ENCODE measurements at regions not wholly inside any gene's neighbourhood (a gene's known extent, or its start where the extent isn't known, plus 50 kb on each side); places are given as distances from the start of the nearest gene placed in this dataset.

DNA sequence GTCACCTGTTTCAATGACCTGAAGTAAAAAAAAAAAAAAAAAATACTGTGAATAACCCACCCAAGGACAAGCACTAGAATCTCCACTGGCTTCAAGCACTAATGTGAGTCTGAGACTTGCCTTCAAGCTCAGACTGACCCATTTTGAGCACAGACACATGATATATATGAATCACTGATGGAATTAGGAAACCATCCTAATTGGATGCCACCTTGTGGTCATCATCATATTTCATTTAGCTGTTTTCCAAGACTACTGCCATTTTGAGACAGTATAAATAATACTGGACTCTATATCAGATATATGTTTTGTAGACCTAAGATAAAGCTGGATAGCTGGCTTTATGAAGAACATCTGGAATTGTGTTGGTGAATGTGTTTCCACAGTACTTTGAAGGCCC lies 1232.0 kb downstream of the KCNT2 start:
- DNase-seq (ENCODE audit: low spot score) = no peak

DNA sequence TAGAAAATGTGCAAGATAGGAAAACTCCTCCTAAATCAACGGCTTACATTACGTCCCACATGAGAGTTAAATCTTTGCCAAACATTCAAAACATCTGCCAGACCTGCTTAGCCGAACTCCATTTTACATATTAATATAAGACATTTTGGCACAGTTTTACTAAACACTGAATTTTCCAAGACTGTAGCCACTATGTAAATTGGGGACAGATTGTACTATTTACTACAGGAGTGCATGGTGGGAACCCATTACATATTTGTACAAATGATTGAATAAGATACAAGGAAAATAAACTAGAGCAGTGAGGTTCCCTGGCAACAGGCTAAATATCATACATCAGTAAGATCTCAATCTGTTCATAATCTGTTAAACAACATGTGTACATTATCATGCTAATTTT lies 1234.4 kb downstream of the KCNT2 start:
- no peak for DNase-seq (ENCODE audit: low spot score)

DNA sequence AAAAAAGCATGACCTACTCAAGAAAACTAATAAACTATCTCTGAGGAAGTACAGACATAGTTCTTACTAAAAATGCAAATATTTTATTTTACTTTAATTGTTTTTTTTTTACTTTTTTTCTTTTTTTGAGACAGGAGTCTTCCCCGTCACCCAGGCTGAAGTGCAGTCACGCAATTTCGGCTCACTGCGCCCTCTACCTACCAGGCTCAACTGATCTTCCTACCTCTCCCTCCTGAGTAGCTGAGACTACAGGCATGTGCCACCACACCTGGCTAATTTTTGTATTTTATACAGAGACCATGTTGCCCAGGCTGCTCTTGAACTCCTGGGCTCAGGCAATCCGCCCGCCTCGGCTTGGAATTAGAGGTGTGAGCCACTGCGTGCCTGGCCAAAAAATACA lies 1263.1 kb downstream of the KCNT2 start:
- no peak for DNase-seq (ENCODE audit: low spot score)

DNA sequence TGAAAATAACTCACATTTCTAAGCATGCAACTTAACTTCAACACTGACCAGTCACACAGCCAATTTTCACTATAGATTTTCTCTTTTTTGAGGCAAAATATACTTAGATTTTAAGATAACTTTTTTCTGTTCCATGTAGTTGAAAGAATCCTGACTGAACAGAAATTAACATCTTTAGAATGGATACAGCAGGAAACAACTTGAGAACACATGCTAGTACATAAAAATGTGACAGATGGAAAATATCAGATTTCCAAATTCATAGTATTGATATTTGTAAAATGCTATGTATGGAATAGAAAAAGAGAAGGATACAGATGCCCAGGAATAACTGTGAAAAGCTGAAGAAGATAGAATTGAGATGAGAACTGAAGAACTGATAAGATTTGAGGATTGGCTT lies 1270.6 kb downstream of the KCNT2 start:
- no peak for DNase-seq (ENCODE audit: low spot score)

DNA sequence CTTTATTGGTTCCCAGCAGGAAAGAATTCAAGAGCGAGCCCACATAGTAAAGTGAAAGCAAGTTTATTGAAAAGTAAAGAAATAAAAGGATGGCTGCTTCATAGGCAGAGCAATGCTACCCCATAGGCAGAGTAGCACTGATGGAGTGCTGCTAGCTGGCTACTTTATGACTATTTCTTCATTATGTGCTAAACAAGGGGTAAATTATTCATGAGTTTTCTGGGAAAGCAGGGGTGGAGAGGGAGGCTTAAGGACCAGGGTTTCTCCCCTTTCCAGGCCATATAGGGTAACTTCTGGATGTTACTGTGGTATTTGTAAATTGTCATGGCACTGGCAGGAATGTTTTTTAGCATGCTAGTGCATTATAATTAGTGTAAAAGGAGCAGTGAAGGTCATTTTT lies 1271.4 kb downstream of the KCNT2 start:
- no peak for DNase-seq (ENCODE audit: low spot score)

DNA sequence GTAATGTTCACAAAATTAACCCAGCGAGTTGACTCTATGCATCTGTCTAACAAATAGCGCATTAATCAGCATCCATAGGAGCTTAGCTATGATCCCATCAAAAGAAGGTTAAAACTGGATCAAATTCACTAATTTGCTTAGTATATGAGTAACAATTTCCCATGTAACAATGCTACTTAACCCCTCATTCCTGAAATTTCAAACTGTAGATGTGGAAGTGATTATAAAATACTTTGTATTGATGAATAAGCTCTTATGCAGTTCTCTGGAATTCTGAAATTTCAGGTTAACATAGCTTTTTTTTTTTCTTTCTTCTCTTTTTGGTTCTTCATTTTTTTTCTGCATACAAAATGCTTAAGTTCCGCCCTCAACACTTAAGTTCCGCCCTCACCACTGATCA lies 1272.7 kb downstream of the KCNT2 start:
- no peak for DNase-seq (ENCODE audit: low spot score)

DNA sequence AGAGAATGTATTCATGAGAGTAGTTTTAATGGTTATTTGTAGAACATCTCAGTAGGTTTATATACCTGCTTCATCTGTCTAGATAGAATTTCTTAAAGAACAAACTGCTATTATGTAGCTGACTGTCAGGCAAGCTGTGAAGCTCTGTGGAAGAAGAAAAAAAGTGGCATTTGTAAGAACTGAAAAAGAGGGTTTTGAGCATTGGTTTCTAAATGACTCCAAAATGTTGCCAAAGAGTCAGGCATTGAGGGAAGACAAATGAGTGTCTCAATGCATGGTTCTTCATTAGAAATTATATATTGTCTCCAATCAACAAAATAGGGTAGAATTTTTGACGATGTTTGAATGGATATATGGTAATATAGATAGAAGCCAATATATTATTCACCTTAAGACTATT lies 1276.1 kb downstream of the KCNT2 start:
- DNase-seq (ENCODE audit: low spot score) = no peak

DNA sequence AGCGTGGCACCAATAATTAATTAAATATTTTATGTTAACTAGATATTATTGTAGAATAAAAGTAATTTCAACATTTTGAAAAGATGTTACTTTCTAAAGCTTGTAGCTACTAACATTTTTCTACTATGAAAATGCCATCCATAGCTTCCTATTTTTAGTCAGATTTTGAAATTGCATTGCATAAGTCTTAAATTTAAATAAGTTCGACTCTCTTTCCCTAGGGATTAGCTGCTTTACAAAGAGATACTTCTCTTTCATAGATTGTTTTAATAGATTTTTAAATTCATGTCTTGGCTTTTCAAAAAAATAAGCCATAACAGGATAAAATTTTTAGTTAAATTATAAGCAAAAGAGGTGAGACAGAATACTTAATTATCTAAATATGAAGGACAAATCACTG lies 1279.6 kb downstream of the KCNT2 start:
- DNase-seq (ENCODE audit: low spot score) = no peak

DNA sequence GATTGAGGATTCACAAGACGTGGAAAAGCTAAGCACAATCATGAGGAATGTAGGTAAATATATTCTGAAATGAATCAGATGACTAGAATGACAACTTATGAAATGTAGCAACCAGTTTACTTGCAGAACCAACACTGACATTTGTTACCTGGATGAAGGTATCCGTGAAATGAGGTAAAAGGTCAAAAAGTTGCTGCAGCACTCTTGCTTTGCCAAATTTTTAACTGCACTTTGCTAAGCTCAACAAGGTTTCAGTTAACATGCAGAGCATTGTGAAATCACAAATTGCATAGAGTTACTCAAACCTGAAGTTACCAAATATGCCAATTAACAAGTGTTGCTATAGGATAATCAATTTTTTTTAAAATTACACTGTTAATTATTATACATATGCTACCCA lies 1280.1 kb downstream of the KCNT2 start:
- DNase-seq (ENCODE audit: low spot score) = no peak

DNA sequence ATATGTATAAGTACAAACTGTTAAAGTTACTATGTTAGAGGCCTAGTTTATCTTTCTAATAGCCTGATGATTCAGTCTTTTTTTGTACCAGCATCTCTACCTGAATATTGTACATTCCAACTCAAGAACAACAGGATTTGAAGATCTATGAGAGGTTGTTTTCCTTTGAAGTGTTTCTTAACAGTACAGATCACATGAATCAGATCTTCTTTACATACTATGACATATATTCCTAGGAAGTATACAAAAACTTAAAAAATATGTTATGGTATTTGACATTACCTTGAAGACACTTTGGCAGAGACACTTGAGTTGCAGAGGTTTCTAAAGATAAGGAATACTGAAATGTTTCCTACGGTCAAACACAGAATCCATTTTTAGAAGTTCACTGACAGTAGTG lies 1280.9 kb downstream of the KCNT2 start:
- DNase-seq (ENCODE audit: low spot score) = no peak

DNA sequence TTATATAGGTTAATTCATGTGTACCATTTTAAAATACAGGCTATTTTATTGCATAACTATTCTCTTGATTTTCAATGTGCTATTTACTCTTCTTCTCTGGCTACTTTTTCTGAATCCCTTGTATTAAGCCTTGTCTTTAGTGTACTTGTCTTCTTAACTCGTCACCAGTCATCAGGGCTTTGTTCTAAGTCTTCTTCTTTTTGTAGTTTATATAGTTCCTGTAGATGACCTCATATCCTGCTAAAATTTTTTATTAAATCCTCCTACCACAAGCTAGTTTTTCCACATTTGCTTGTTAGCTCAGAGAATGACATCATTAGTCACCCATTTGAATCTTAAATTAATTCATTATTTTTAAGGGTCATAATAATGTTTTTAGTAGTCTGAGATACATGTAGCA lies 1281.9 kb downstream of the KCNT2 start:
- DNase-seq (ENCODE audit: low spot score) = no peak

DNA sequence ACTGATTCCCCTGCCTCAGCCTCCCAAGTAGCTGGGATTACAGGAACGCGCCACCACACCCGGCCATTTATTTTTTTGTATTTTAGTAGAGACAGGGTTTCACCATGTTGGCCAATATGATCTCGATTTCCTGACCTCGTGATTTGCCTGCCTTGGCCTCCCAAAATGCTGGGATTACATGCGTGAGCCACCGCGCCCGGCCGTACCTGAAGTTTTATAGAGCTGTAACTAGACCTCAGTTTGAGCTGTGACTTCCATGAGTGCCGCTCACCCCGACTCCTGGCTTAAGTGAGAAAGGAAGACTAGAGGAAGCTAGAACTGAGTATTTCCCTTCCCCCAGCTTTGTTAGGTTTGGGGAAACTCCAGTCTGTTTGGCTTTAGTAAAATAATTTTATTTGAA lies 1283.1 kb downstream of the KCNT2 start:
- no peak for DNase-seq (ENCODE audit: low spot score)

DNA sequence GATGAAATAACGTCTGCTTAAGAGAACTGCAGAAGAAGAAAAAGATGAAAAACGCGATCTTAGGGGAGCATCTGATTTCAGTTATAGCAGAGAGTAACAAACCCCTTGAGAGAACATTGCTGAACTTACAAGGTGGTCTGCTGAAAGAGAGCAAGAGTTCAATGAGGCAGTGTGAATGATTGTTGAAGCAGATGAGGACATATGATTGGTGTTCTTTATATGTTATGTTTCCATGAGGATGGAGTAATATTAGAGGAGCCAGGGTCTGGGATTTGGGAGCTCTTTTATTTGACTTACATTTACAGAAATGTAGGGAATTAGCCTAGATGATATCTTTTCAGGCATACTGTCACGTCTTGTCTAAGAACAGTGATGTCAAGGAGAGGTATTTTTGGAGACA lies 1302.0 kb downstream of the KCNT2 start:
- DNase-seq (ENCODE audit: low spot score) = no peak

DNA sequence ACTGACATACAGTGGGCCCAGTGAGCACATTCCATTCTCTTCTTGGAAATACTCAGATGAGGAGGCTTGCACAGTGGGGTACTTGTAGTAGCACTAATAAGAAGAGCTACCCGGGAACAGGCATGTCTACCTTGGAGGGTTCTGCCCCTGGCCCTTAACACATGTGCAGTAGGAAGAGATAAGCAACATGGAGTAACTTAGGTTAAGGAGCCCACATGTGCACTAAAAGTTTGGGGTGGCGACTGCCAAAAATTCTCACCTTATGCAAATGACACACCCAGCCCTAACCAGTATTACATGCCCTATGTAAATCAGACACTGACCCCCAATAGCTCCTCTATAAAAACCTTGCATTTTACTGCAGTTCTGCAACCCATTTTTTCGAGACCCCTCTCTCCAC lies 1313.3 kb downstream of the KCNT2 start:
- no peak for DNase-seq (ENCODE audit: low spot score)

DNA sequence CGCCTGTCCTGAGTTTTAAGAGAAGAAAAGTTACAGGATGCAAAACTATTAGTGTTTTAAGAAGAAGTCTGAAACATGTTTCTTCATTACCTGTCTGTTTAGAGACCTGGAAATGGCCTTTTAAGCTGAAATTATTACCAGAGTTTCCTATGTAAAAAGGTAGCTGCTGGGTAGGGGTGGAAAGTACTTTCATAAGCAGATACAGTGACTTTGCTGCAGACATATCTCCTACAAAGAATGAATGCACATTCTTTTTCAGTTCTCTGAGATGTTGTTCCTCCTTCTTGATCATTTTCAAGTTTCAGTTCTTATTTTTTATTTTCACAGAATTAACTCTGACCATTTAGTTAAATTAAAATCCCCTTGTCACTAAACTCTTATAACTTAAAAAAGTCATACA lies 1329.6 kb downstream of the KCNT2 start:
- no peak for DNase-seq (ENCODE audit: low spot score)

DNA sequence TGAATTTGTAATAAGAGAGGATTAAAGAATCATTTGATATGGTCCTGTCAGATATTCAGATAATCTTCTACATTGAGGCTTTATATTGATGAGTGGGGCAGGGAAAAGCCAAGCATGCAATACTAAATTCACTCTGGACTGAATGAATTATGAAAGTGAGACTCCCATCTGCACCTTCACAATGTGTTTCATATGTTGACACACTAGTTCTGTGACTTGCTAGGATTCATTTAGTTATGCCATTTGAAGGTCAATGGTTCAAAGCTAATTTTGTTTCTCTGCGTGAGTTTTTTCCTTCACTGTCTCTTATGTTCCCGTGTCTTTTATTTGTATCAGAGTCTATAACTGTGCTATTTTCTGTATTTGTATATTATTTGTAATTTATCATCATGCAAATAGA lies 1332.5 kb downstream of the KCNT2 start:
- DNase-seq (ENCODE audit: low spot score) = no peak

DNA sequence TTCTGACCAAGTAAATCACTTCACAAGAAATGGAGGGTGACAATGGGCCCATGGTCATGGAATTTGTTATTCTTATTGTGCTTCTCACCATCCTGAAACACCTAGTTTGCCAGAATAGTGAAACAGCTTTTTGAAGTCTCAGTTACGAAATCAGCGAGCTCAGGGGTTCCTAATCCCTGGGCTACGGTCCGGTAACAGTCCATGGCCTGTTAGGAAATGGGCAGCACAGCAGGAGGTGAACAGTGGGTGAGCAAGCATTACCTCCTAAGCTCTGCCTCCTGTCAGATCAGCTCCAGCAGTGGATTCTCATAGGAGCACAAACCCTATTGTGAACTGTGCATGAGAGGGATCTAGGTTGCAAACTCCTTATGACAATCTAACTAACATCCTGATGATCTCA lies 1356.3 kb downstream of the KCNT2 start:
- no peak for DNase-seq (ENCODE audit: low spot score)

DNA sequence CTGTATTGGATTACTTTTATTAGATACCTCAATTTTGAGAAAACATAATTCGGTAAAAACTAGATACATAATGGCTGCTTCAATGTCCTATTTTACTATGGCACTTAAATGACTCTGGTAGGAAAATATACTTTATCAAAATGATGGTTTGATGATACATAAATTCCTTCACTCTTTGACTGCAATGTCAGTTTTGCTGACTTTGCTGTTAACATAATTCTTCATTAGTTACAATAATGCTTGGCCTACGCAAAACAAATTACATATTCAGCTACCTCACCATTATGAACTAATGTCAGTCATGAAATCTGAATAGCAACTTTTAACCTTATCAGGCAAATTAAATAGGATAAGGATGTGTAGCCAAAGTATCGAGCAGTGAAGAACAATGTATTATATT lies 1364.7 kb downstream of the KCNT2 start:
- no peak for DNase-seq (ENCODE audit: low spot score)

DNA sequence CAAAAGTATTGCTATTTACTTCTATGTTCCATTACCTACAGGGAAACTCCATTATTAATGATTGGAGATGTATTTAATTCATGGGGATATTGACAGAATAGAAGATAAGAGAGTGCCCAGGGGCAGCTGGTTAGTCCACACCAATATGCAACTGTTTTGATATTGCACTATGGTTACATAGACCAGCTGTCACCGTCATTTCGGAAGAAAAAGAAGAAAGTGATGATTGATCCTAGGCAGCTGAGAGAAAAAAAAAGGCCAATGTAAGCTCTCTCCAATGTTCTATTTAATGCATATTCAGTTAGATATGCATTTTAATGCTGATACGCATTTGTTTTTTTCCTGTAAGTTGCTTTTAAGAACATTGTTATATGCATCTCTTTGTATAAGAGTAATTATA lies 1367.2 kb downstream of the KCNT2 start:
- no peak for DNase-seq (ENCODE audit: low spot score)

DNA sequence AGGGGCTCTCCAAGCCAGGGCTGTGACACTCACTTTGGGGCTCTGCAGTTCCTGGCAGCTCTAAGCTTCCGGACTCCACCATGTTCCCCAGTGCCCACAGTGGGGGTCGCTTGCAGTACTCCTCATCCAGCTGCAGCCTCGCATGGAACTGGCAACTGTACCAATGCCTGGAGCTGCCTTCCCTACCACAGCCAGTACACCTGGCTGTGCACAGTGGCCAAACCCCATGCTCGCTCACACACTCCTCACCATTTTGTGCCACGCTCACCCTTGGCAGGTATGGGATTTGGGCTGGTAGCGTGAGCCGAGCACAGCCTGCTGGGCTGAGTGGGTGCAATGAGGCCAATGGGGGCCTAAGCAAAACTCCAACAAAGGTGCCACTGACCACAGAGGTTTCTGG lies 1369.9 kb downstream of the KCNT2 start:
- DNase-seq (ENCODE audit: low spot score) = no peak

DNA sequence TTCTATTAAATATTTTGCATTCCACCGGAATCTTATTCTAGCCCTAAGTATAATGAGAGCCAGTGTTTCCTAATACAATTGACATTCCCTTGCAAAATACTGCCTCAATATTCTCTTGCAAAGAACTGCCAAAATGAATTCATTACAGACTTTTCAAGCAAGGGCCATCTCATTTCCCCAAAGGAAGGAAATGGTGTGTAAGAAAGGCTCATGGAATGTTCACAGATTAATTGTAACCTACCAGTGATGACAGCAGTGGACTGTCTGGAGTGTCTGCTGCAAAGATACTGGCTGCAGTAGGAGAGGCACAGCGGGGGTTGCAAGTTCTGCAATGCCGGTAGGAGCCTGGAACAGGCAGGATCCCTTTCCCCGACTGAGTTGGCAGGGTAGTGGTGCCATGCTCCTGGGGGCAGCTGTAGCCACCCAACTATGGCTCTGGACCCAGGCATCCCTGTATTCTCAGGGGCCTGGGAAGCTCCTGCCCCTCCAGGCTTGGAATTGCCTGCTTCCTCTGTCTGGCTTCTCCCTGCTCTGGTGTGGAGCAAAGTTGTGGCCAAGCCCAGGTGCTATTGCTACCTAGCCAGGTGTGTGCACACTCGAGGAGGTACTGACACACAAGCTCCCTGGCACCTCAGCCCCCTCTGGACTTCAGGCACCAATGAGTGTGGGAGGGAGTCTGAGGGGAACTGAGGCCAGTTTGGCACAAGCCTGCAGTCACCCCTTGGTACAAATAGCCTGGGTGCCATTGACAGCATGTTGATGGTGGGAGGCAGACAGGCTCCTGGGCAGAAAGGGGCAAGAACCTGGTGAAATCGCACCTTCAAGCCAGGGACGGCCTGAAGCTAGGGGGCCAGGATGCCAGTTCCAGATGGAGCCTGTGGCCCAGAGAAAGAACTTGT lies 1371.0 kb downstream of the KCNT2 start:
- no peak for DNase-seq (ENCODE audit: low spot score)

DNA sequence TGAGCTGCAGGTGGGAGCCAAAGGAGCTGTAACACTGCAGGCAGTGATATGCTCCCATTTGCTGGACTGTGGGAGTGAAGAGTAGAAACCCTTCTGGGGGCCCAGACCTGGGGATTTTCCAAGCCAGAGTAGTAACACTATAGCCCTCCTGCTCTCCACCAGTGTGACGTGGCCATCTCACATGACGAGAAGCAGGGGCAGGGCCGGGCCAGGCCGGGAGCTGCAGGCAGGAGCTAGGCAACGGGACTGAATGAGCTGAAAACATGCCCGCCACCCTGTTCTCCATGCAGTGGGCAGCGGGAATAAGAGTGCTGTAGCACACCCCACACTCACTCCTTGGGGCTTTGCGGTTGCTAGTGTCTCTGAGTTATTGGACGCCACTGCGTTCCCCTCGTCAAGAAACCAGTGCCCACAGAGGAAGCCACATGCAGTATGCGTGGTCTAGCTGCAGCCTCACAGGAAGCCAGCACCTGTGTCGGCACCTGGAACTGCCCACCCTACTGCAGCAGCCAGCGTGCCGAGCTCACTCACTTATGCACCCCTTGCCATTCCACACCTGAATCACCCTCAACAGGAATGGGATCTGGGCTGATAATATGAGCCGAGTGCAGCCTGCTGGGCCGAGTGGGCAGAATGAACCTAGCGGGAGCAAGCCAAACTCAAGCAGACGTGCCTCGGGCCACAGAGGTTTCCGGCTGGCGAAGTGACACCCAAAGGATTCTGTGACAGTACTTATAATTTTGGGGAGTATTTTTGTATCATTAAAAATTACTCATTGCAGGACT lies 1389.6 kb downstream of the KCNT2 start:
- no peak for DNase-seq (ENCODE audit: low spot score)

DNA sequence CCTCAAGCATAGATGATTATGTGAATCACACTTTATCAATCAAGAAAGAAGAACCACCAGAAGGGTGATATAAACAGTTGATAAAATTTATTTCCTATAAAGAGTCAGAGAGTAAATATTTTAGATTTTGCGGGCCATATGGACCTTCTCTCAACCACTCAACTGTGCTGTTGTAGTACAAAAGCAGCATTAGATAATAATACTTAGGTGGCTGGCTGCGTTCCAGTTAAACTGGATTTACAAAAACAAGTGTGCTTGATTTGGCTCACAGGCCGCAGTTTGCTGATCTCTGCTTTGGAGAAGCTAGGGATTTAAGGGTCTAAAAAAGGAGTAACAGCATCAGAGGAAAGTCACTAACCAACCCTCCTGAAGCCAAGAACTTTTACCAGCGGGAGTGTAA lies 1406.0 kb downstream of the KCNT2 start:
- DNase-seq (ENCODE audit: low spot score) = no peak

DNA sequence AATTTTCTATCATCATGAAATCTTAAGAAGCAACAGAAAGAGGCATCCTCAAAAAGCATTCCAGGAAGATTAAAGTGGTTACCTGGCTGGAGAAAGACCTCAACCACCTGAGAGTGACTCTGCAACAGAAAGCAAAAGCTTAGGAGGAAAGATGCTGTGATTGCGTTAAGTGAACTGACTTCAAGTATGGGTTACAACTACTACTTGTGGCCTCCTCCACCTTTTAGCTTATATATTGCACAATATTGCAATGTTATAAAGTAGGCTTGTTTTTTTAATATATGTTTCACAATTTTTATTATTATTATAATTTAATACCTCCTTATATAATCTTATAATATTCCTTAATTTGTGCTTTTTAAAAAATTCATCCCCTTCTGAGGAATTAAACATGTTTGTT lies 1407.5 kb downstream of the KCNT2 start:
- DNase-seq (ENCODE audit: low spot score) = no peak
